ENCODE measurements at regions not wholly inside any gene's neighbourhood (a gene's known extent, or its start where the extent isn't known, plus 50 kb on each side); places are given as distances from the start of the nearest gene placed in this dataset.

- Histone ChIP-seq H3K4me3 (ENCODE audit: low read length) (no peak overlapping the region), H3K79me2 (ENCODE audit: control insufficient read depth, low read length) (no peaks in the 10 kb centered on the region), H3K4me2 (ENCODE audit: low read length) (no peak overlapping the region), H3K27me3 (ENCODE audit: control insufficient read depth, low read length) (no peaks in the 10 kb centered on the region), H4K20me1 (ENCODE audit: control insufficient read depth, insufficient read depth, low read depth, low read length) (no peaks in the 10 kb centered on the region), H3K9me3 (ENCODE audit: control insufficient read depth, insufficient read depth, low read length) (no peaks in the 10 kb centered on the region), H3K27ac (ENCODE audit: low read depth, low read length) (no peak overlapping the region), H3K4me1 (ENCODE audit: control insufficient read depth, low read length) (no peaks in the 10 kb centered on the region), H3K36me3 (ENCODE audit: control insufficient read depth, low read length) (no peaks in the 10 kb centered on the region), H3K9me2 (replicated peaks; ENCODE audit: control insufficient read depth, low read length) (no peaks in the 10 kb centered on the region), H3F3A (ENCODE audit: control insufficient read depth, insufficient read depth) (no peaks in the 10 kb centered on the region)
- no peak for TF ChIP-seq EZH2phosphoT487 (IDR thresholded peaks at IDR 0.05; ENCODE audit: borderline replicate concordance, low read length)
Observed at GRCh38 chr13:87788363-87788762, 117.2 kb downstream of the SLITRK5 start.

- no peaks in the 10 kb centered on the region for H3K36me3 ChIP-seq (ENCODE audit: control insufficient read depth, low read length)
- H3K4me3 ChIP-seq (ENCODE audit: low read length): no peak overlapping the region
- H3K27me3 ChIP-seq (ENCODE audit: control insufficient read depth, low read length): no peaks in the 10 kb centered on the region
- H3K9me2 ChIP-seq (replicated peaks; ENCODE audit: control insufficient read depth, low read length): no peaks in the 10 kb centered on the region
- no peak for TF ChIP-seq CTCF (IDR thresholded peaks at IDR 0.05; ENCODE audit: low read depth, low read length, poor library complexity, severe bottlenecking)
- no peaks in the 10 kb centered on the region for H3K4me1 ChIP-seq (ENCODE audit: control insufficient read depth, low read length)
- H4K20me1 ChIP-seq (ENCODE audit: control insufficient read depth, insufficient read depth, low read depth, low read length): no peaks in the 10 kb centered on the region
- no peaks in the 10 kb centered on the region for H3K9me3 ChIP-seq (ENCODE audit: control insufficient read depth, insufficient read depth, low read length)
- H3F3A ChIP-seq (ENCODE audit: control insufficient read depth, insufficient read depth): no peaks in the 10 kb centered on the region
- no peak overlapping the region for H3K4me2 ChIP-seq (ENCODE audit: low read length)
- no peaks in the 10 kb centered on the region for H3K79me2 ChIP-seq (ENCODE audit: control insufficient read depth, low read length)
- H3K27ac ChIP-seq (ENCODE audit: low read depth, low read length): no peak overlapping the region
Observed at GRCh38 chr13:87792878-87793277, 121.7 kb downstream of the SLITRK5 start.

GRCh38 chr13:87798536-87798935, 127.4 kb downstream of the SLITRK5 start:
- TF ChIP-seq EZH2phosphoT487 (IDR thresholded peaks at IDR 0.05; ENCODE audit: borderline replicate concordance, low read length) (no peak), CTCF (IDR thresholded peaks at IDR 0.05; ENCODE audit: low read depth, low read length, poor library complexity, severe bottlenecking) (no peak)
- Histone ChIP-seq H3K27ac (ENCODE audit: low read depth, low read length) (no peak overlapping the region), H3K36me3 (ENCODE audit: control insufficient read depth, low read length) (no peaks in the 10 kb centered on the region)

GRCh38 chr13:87810391-87810801, 139.2 kb downstream of the SLITRK5 start:
- H3F3A ChIP-seq (ENCODE audit: control insufficient read depth, insufficient read depth): no peaks in the 10 kb centered on the region
- H3K27me3 ChIP-seq (ENCODE audit: control insufficient read depth, low read length): no peaks in the 10 kb centered on the region
- H4K20me1 ChIP-seq (ENCODE audit: control insufficient read depth, insufficient read depth, low read depth, low read length): no peaks in the 10 kb centered on the region
- H3K4me1 ChIP-seq (ENCODE audit: control insufficient read depth, low read length): no peaks in the 10 kb centered on the region
- no peak overlapping the region for H3K27ac ChIP-seq (ENCODE audit: low read depth, low read length)
- H3K36me3 ChIP-seq (ENCODE audit: control insufficient read depth, low read length): no peaks in the 10 kb centered on the region
- H3K9me2 ChIP-seq (replicated peaks; ENCODE audit: control insufficient read depth, low read length): no peaks in the 10 kb centered on the region; the same call in 1 of the 2 replicates
- H3K9me3 ChIP-seq (ENCODE audit: control insufficient read depth, insufficient read depth, low read length): no peaks in the 10 kb centered on the region
- no peak for TF ChIP-seq EZH2phosphoT487 (IDR thresholded peaks at IDR 0.05; ENCODE audit: borderline replicate concordance, low read length)
- no peak for TF ChIP-seq CTCF (IDR thresholded peaks at IDR 0.05; ENCODE audit: low read depth, low read length, poor library complexity, severe bottlenecking)
- no peaks in the 10 kb centered on the region for H3K79me2 ChIP-seq (ENCODE audit: control insufficient read depth, low read length)
- no peak overlapping the region for H3K4me3 ChIP-seq (ENCODE audit: low read length)
- H3K4me2 ChIP-seq (ENCODE audit: low read length): no peak overlapping the region

More at GRCh38 chr13:87798536-87798935, 127.4 kb downstream of the SLITRK5 start:
- H3K4me2 ChIP-seq (ENCODE audit: low read length): no peak overlapping the region
- H3K4me3 ChIP-seq (ENCODE audit: low read length): no peak overlapping the region
- H4K20me1 ChIP-seq (ENCODE audit: control insufficient read depth, insufficient read depth, low read depth, low read length): no peaks in the 10 kb centered on the region
- no peaks in the 10 kb centered on the region for H3K9me3 ChIP-seq (ENCODE audit: control insufficient read depth, insufficient read depth, low read length)
- H3K79me2 ChIP-seq (ENCODE audit: control insufficient read depth, low read length): no peaks in the 10 kb centered on the region
- H3K9me2 ChIP-seq (replicated peaks; ENCODE audit: control insufficient read depth, low read length): no peaks in the 10 kb centered on the region
- no peaks in the 10 kb centered on the region for H3K27me3 ChIP-seq (ENCODE audit: control insufficient read depth, low read length)
- H3F3A ChIP-seq (ENCODE audit: control insufficient read depth, insufficient read depth): no peaks in the 10 kb centered on the region
- H3K4me1 ChIP-seq (ENCODE audit: control insufficient read depth, low read length): no peaks in the 10 kb centered on the region
